IMR-90 (cell line): ENCODE measurements at regions not wholly inside any gene's neighbourhood (a gene's known extent, or its start where the extent isn't known, plus 50 kb on each side); places are given as distances from the start of the nearest gene placed in this dataset.

ENCODE experiments used
- ATAC-seq: fragments of 200-7000 bp; cut with Tn5 transposase; 2 replicates; pipeline ENCODE4 v1.9.1; 2020; ENCODE audit warnings: low read depth, mild to moderate bottlenecking, moderate library complexity
- BruUV-seq: library from RNA; stranded (reverse); fragments of 400-500 nt; replicated peaks from 2 replicates; lab custom pipeline; 2021; lab: Mats Ljungman, UMichigan
- CTCF ChIA-PET: fragments of 300-600 bp; formaldehyde crosslinking; extraction: SDS; loops from one replicate; lab custom pipeline; 2021; ENCODE audit warnings: antibody characterized with exemption; lab: Yijun Ruan, JAX
- POLR2A ChIA-PET: fragments of 300-600 bp; sonication (Branson Sonifier 250); formaldehyde crosslinking; loops from one replicate; lab custom pipeline; 2022; ENCODE audit warnings: antibody characterized with exemption; ENCODE audit not compliant: unreplicated experiment; lab: Charles Lee
- DNase-seq: peaks from one replicate; pipeline ENCODE4 v3.0.0; 2013
- H2AFZ ChIP-seq: replicated peaks from 2 replicates; pipeline ENCODE3; 2013; ENCODE audit warnings: low read length, mild to moderate bottlenecking; ENCODE audit not compliant: poor library complexity
- H2AK5ac ChIP-seq: 2 replicates; pipeline ENCODE4 v1.6.1; 2013; ENCODE audit warnings: low read depth, low read length, inconsistent platforms
- H2AK9ac ChIP-seq: replicated peaks from 2 replicates; pipeline ENCODE3; 2013; ENCODE audit warnings: mild to moderate bottlenecking, low read depth, low read length, moderate library complexity; ENCODE audit not compliant: poor library complexity
- H2BK120ac ChIP-seq: 2 replicates; pipeline ENCODE4 v1.6.1; 2013; ENCODE audit warnings: low read depth, low read length, inconsistent platforms
- H2BK15ac ChIP-seq: 3 replicates; pipeline ENCODE4 v1.6.1; 2013; ENCODE audit warnings: low read depth, low read length, inconsistent platforms
- H2BK20ac ChIP-seq: 2 replicates; pipeline ENCODE4 v1.6.1; 2013; ENCODE audit warnings: low read depth, mild to moderate bottlenecking, inconsistent platforms, low read length, moderate library complexity
- H2BK5ac ChIP-seq: 2 replicates; pipeline ENCODE4 v1.6.1; 2013; ENCODE audit warnings: mild to moderate bottlenecking, low read depth, low read length, inconsistent platforms; ENCODE audit not compliant: poor library complexity, severe bottlenecking
- H3K14ac ChIP-seq: replicated peaks from 2 replicates; pipeline ENCODE4 v1.6.1; 2013; ENCODE audit warnings: low read depth, low read length, inconsistent platforms
- H3K18ac ChIP-seq: 2 replicates; pipeline ENCODE4 v1.6.1; 2013; ENCODE audit warnings: low read depth, low read length, control low read depth
- H3K23ac ChIP-seq: 2 replicates; pipeline ENCODE4 v1.6.1; 2013; ENCODE audit warnings: low read depth, low read length, inconsistent platforms
- H3K27ac ChIP-seq: 2 replicates; pipeline ENCODE4 v1.5.1; 2013; ENCODE audit warnings: mild to moderate bottlenecking, control low read depth, low read length; ENCODE audit not compliant: insufficient read depth
- H3K27me3 ChIP-seq: 2 replicates; pipeline ENCODE4 v1.6.1; 2013; ENCODE audit warnings: low read length; ENCODE audit not compliant: control insufficient read depth, insufficient read depth
- H3K36me3 ChIP-seq: 2 replicates; pipeline ENCODE4 v1.6.1; 2013; ENCODE audit warnings: low read length, mixed read lengths; ENCODE audit not compliant: control insufficient read depth, insufficient read depth
- H3K4ac ChIP-seq: 2 replicates; pipeline ENCODE4 v1.6.1; 2013; ENCODE audit warnings: low read depth, low read length, inconsistent platforms
- H3K4me1 ChIP-seq: 2 replicates; pipeline ENCODE4 v1.6.1; 2013; ENCODE audit warnings: low read length, mixed read lengths; ENCODE audit not compliant: control insufficient read depth, insufficient read depth
- H3K4me2 ChIP-seq: 2 replicates; pipeline ENCODE4 v1.6.1; 2013; ENCODE audit warnings: low read depth, mild to moderate bottlenecking, control low read depth, low read length, moderate library complexity
- H3K4me3 ChIP-seq: 2 replicates; pipeline ENCODE4 v1.5.1; 2013; ENCODE audit warnings: low read depth, mild to moderate bottlenecking, control low read depth, low read length, moderate library complexity; ENCODE audit not compliant: insufficient read depth
- H3K56ac ChIP-seq: 2 replicates; pipeline ENCODE4 v1.6.1; 2013; ENCODE audit warnings: low read length, inconsistent platforms; ENCODE audit not compliant: insufficient read depth; ENCODE audit errors: extremely low read depth
- H3K79me1 ChIP-seq, 2 experiments: 2 replicates each; pipeline ENCODE4 v1.6.1; 2013; ENCODE audit warnings: low read length in 2 of 2, inconsistent platforms in 1 of 2, low read depth in 1 of 2
- H3K9ac ChIP-seq: 2 replicates; pipeline ENCODE4 v1.6.1; 2013; ENCODE audit warnings: low read depth, low read length, control low read depth
- H3K9me1 ChIP-seq: 2 replicates; pipeline ENCODE4 v1.6.1; 2013; ENCODE audit warnings: low read length, inconsistent platforms; ENCODE audit not compliant: insufficient read depth
- H3K9me3 ChIP-seq: 2 replicates; pipeline ENCODE4 v1.6.1; 2013; ENCODE audit warnings: low read length; ENCODE audit not compliant: control insufficient read depth, insufficient read depth
- H4K20me1 ChIP-seq: 2 replicates; pipeline ENCODE4 v1.6.1; 2013; ENCODE audit warnings: low read length, inconsistent platforms; ENCODE audit not compliant: insufficient read depth
- H4K5ac ChIP-seq: 2 replicates; pipeline ENCODE4 v1.6.1; 2013; ENCODE audit warnings: mild to moderate bottlenecking, low read depth, low read length, control low read depth
- H4K8ac ChIP-seq, 2 experiments: 2 replicates each; pipeline ENCODE4 v1.6.1; 2013; ENCODE audit warnings: low read depth in 2 of 2, low read length in 2 of 2, control low read depth in 1 of 2, inconsistent platforms in 1 of 2
- H4K91ac ChIP-seq: 2 replicates; pipeline ENCODE4 v1.6.1; 2013; ENCODE audit warnings: low read depth, low read length, inconsistent platforms; ENCODE audit not compliant: insufficient read depth
- SMC3 ChIP-seq: fragments of 150-350 bp; IDR thresholded peaks from 2 replicates; pipeline ENCODE4 v1.6.1; 2016; ENCODE audit warnings: low read depth, mild to moderate bottlenecking, antibody characterized with exemption, low read length, moderate library complexity
- WGBS, 2 experiments: methylation state at CpG; one replicate each; pipeline versions ENCODE4 v1.1.5 to v1.1.7; 2013; ENCODE audit warnings: missing lambda C conversion rate in 2 of 2; ENCODE audit not compliant: insufficient read length in 1 of 2; ENCODE audit errors: extremely low coverage in 2 of 2; 5-methylcytosine and 5-hydroxymethylcytosine counted together
- dilution Hi-C: fragments of 300-500 bp; cut with HindIII; formaldehyde crosslinking; loops from one replicate; pipeline ENCODE4 v1.14.3; 2018; ENCODE audit warnings: low sequenced_read_pairs; ENCODE audit not compliant: unreplicated experiment
- in situ Hi-C: fragments of 300-500 bp; cut with MboI; formaldehyde crosslinking; loops from 3 replicates; pipeline ENCODE4 v1.14.3; 2019; ENCODE audit warnings: low sequenced_read_pairs, inconsistent platforms, mixed read lengths
- intact Hi-C: fragments of 100-400 bp; cut with micrococcal nuclease; formaldehyde crosslinking; loops from 2 replicates; pipeline ENCODE4 v1.10.0; 2022
- TF ChIP-seq, protein P1 (sequence below): fragments of 150-350 bp; IDR thresholded peaks from 2 replicates; pipeline ENCODE4 v1.6.1; 2016; ENCODE audit warnings: low read depth, mild to moderate bottlenecking, low read length, moderate library complexity, borderline replicate concordance
- TF ChIP-seq, protein P2 (sequence below): fragments of 150-350 bp; IDR thresholded peaks from 2 replicates; pipeline ENCODE4 v1.6.1; 2017; ENCODE audit warnings: mild to moderate bottlenecking, antibody characterized with exemption, low read length, low read depth

DNA sequence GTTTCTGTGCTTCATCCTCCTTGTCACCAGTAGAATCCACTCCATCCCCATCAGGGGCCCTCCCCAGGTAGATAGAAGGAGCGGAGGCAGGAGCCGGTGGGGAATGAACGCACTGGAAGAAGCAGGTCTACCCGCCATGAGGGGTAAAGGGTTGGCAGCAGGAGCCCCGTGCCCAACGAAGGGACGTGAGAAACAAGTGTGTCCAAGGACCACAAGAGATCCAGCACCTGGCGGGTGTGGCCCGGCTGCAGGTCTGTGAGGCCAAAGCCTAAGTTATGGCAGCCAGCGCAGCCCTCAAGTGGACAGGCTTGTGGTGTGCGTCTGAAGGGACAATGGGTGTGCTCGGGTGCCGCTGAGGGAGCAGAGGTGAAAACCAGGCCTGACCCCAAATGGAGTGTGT, 94.3 kb downstream of the IRX2 start:
- 74% methylated on average over 6 of the region's 13 CpGs; no CpG with 5 or more reads in 1 of the 2 experiments for WGBS, 2 experiments
- no peak overlapping the region for H3K27ac ChIP-seq

More for the DNA sequence above, 94.3 kb downstream of the IRX2 start:
- Histone ChIP-seq H4K5ac (no peak overlapping the region), H3K56ac (no peak overlapping the region), H3K4me1 (no peaks in the 10 kb centered on the region), H2AFZ (no peak overlapping the region), H4K8ac (no peak overlapping the region), H2BK15ac (no peak overlapping the region), H2BK20ac (no peak overlapping the region), H3K18ac (no peak overlapping the region), H3K79me1 (no peaks in the 10 kb centered on the region), H3K23ac (no peak overlapping the region), H3K4me3 (no peak overlapping the region), H2AK9ac (no peak overlapping the region), H3K4ac (no peak overlapping the region), H3K27me3 (no peaks in the 10 kb centered on the region), H3K9me3 (peaks cover 21% of the 10 kb centered on the region), H2BK120ac (no peak overlapping the region), H4K91ac (no peak overlapping the region), H3K9me1 (no peaks in the 10 kb centered on the region), H3K14ac (no peak overlapping the region), H2BK5ac (no peak overlapping the region), H2AK5ac (no peak overlapping the region), H4K20me1 (no peaks in the 10 kb centered on the region), H3K4me2 (no peak overlapping the region), H3K9ac (no peak overlapping the region), H3K36me3 (no peaks in the 10 kb centered on the region)
- no peak for TF ChIP-seq SMC3
- TF ChIP-seq, protein P1, sequence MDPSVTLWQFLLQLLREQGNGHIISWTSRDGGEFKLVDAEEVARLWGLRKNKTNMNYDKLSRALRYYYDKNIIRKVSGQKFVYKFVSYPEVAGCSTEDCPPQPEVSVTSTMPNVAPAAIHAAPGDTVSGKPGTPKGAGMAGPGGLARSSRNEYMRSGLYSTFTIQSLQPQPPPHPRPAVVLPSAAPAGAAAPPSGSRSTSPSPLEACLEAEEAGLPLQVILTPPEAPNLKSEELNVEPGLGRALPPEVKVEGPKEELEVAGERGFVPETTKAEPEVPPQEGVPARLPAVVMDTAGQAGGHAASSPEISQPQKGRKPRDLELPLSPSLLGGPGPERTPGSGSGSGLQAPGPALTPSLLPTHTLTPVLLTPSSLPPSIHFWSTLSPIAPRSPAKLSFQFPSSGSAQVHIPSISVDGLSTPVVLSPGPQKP, result no peak
- TF ChIP-seq, protein P2, sequence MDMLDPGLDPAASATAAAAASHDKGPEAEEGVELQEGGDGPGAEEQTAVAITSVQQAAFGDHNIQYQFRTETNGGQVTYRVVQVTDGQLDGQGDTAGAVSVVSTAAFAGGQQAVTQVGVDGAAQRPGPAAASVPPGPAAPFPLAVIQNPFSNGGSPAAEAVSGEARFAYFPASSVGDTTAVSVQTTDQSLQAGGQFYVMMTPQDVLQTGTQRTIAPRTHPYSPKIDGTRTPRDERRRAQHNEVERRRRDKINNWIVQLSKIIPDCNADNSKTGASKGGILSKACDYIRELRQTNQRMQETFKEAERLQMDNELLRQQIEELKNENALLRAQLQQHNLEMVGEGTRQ, result no peak
- DNase-seq, result no peak
- intact Hi-C loops (no loop called here), in situ Hi-C loops (no loop called here), dilution Hi-C loops (no loop called here)
- no peak for ATAC-seq
- ChIA-PET POLR2A (no interaction called here), CTCF (no interaction called here)
- BruUV-seq, result no TSS peak
